ENCODE measurements at regions not wholly inside any gene's neighbourhood (a gene's known extent, or its start where the extent isn't known, plus 50 kb on each side); places are given as distances from the start of the nearest gene placed in this dataset.

- TF ChIP-seq CTCF (IDR thresholded peaks at IDR 0.05), result no peak
- TF ChIP-seq EZH2 (IDR thresholded peaks at IDR 0.05; ENCODE audit: borderline replicate concordance, insufficient read depth, low read depth, low read length, poor library complexity, severe bottlenecking), result no peak
Measured at GRCh38 chr17:65332375-65332774, 195.2 kb downstream of the RGS9 start.
